ENCODE measurements at regions not wholly inside any gene's neighbourhood (a gene's known extent, or its start where the extent isn't known, plus 50 kb on each side); places are given as distances from the start of the nearest gene placed in this dataset.
"Not testable (repeated sequence)": the region's sequence is repeated elsewhere in the genome, so short reads cannot be mapped to it uniquely, and the experiment has no call there.

GRCh38 chr5:51165621-51166020, 217.6 kb upstream of the ISL1 start:
- DNase-seq (ENCODE audit: low read depth in 2 of 2): not testable (repeated sequence)

- no peak for DNase-seq (ENCODE audit: low read depth in 2 of 2)
Measured at GRCh38 chr5:51172903-51173626, 210.2 kb upstream of the ISL1 start.

- no peak for DNase-seq (ENCODE audit: low read depth in 2 of 2)
Measured at GRCh38 chr5:51181208-51181894, 201.9 kb upstream of the ISL1 start.

- DNase-seq (ENCODE audit: low read depth in 2 of 2): no peak
Measured at GRCh38 chr5:51185850-51186329, 197.4 kb upstream of the ISL1 start.

GRCh38 chr5:51188001-51188591, 195.2 kb upstream of the ISL1 start:
- DNase-seq (ENCODE audit: low read depth in 2 of 2): no peak

- no peak for DNase-seq (ENCODE audit: low read depth in 2 of 2)
Measured at GRCh38 chr5:51194671-51195070, 188.6 kb upstream of the ISL1 start.

GRCh38 chr5:51201024-51201423, 182.2 kb upstream of the ISL1 start:
- no peak for DNase-seq (ENCODE audit: low read depth in 2 of 2)

GRCh38 chr5:51201708-51202107, 181.5 kb upstream of the ISL1 start:
- DNase-seq (ENCODE audit: low read depth in 2 of 2): no peak

- no peak for DNase-seq (ENCODE audit: low read depth in 2 of 2)
Measured at GRCh38 chr5:51202161-51202560, 181.1 kb upstream of the ISL1 start.

GRCh38 chr5:51203598-51203997, 179.7 kb upstream of the ISL1 start:
- DNase-seq (ENCODE audit: low read depth in 2 of 2): no peak

- DNase-seq (ENCODE audit: low read depth in 2 of 2): no peak
Measured at GRCh38 chr5:51208296-51208695, 175.0 kb upstream of the ISL1 start.

GRCh38 chr5:51214746-51215145, 168.5 kb upstream of the ISL1 start:
- no peak for DNase-seq (ENCODE audit: low read depth in 2 of 2)

GRCh38 chr5:51225789-51226742, 157.2 kb upstream of the ISL1 start:
- DNase-seq (ENCODE audit: low read depth in 2 of 2): no peak

GRCh38 chr5:51227963-51228470, 155.2 kb upstream of the ISL1 start:
- no peak for DNase-seq (ENCODE audit: low read depth in 2 of 2)

GRCh38 chr5:51230336-51230735, 152.9 kb upstream of the ISL1 start:
- no peak for DNase-seq (ENCODE audit: low read depth in 2 of 2)

- no peak for DNase-seq (ENCODE audit: low read depth in 2 of 2)
Measured at GRCh38 chr5:51242456-51242855, 140.8 kb upstream of the ISL1 start.

GRCh38 chr5:51250957-51251356, 132.3 kb upstream of the ISL1 start:
- DNase-seq (ENCODE audit: low read depth in 2 of 2): not testable (repeated sequence)

- DNase-seq (ENCODE audit: low read depth in 2 of 2): no peak
Measured at GRCh38 chr5:51271261-51271660, 112.0 kb upstream of the ISL1 start.

- no peak for DNase-seq (ENCODE audit: low read depth in 2 of 2)
Measured at GRCh38 chr5:51273021-51273420, 110.2 kb upstream of the ISL1 start.

GRCh38 chr5:51273871-51274270, 109.4 kb upstream of the ISL1 start:
- DNase-seq (ENCODE audit: low read depth in 2 of 2): no peak

- DNase-seq (ENCODE audit: low read depth in 2 of 2): no peak
Measured at GRCh38 chr5:51275428-51275827, 107.8 kb upstream of the ISL1 start.

- no peak for DNase-seq (ENCODE audit: low read depth in 2 of 2)
Measured at GRCh38 chr5:51276250-51276649, 107.0 kb upstream of the ISL1 start.

All from stimulated activated CD8-positive, alpha-beta memory T cell treated with anti-CD3 and anti-CD28 coated beads, Interleukin-2, amount 100 ng/mL, for 1 hour (primary cell).